ENCODE measurements at regions not wholly inside any gene's neighbourhood (a gene's known extent, or its start where the extent isn't known, plus 50 kb on each side); places are given as distances from the start of the nearest gene placed in this dataset.
"Not testable (repeated sequence)": the region's sequence is repeated elsewhere in the genome, so short reads cannot be mapped to it uniquely, and the experiment has no call there.

GRCh38 chr6:159642995-159643394 is 50.0 kb downstream of the SOD2 start:
- no peak for DNase-seq

- DNase-seq: no peak
Measured at GRCh38 chr6:159642481-159642880, 50.6 kb downstream of the SOD2 start.

GRCh38 chr6:159640722-159641482 is 52.1 kb downstream of the SOD2 start:
- peak in 2 of 3 experiments; percentile 41 to 59 for DNase-seq

- DNase-seq: peak; percentile 16 to 79 (median 76)
Measured at GRCh38 chr6:159640322-159640721, 52.7 kb downstream of the SOD2 start.

GRCh38 chr6:159639721-159640120 is 53.3 kb downstream of the SOD2 start:
- no peak for DNase-seq

- DNase-seq: peak in 1 of 3 experiments; percentile 40
Measured at GRCh38 chr6:159633196-159633595, 59.8 kb downstream of the SOD2 start.

- DNase-seq: no peak
Measured at GRCh38 chr6:159631886-159632285, 61.2 kb downstream of the SOD2 start.

- no peak for DNase-seq
Measured at GRCh38 chr6:159627939-159628338, 65.1 kb downstream of the SOD2 start.

GRCh38 chr6:159626506-159626905 is 66.5 kb downstream of the SOD2 start:
- DNase-seq: not testable (repeated sequence)

GRCh38 chr6:159623156-159623555 is 69.9 kb downstream of the SOD2 start:
- DNase-seq: no peak

GRCh38 chr6:159620947-159621346 is 72.1 kb downstream of the SOD2 start:
- no peak for DNase-seq

- no peak for DNase-seq
Measured at GRCh38 chr6:159617444-159617843, 75.6 kb downstream of the SOD2 start.

- no peak for DNase-seq
Measured at GRCh38 chr6:159616456-159616855, 76.6 kb downstream of the SOD2 start.

GRCh38 chr6:159615918-159616317 is 77.1 kb downstream of the SOD2 start:
- no peak for DNase-seq

GRCh38 chr6:159610881-159611280 is 82.2 kb downstream of the SOD2 start:
- no peak for DNase-seq

- DNase-seq: no peak
Measured at GRCh38 chr6:159609652-159610178, 83.3 kb downstream of the SOD2 start.

- DNase-seq: peak in 2 of 3 experiments; percentile 6 to 12
Measured at GRCh38 chr6:159608961-159609651, 83.9 kb downstream of the SOD2 start.

GRCh38 chr6:159606786-159607185 is 86.3 kb downstream of the SOD2 start:
- no peak for DNase-seq

GRCh38 chr6:159604443-159604956 is 88.5 kb downstream of the SOD2 start:
- no peak for DNase-seq

- DNase-seq: no peak
Measured at GRCh38 chr6:159602431-159603041, 90.5 kb downstream of the SOD2 start.

- DNase-seq: no peak
Measured at GRCh38 chr6:159601211-159601610, 91.8 kb downstream of the SOD2 start.

GRCh38 chr6:159595173-159595572 is 97.9 kb downstream of the SOD2 start:
- DNase-seq: no peak

- DNase-seq: no peak
Measured at GRCh38 chr6:159594750-159595117, 98.3 kb downstream of the SOD2 start.
